Left ventricle myocardium inferior (tissue), 1 donor: ENCODE measurements at regions not wholly inside any gene's neighbourhood (a gene's known extent, or its start where the extent isn't known, plus 50 kb on each side); places are given as distances from the start of the nearest gene placed in this dataset.

Source experiments
- DNase-seq: peaks from one replicate; pipeline ENCODE4 v3.0.0-alpha.2; 2020
- H3K27ac ChIP-seq: fragments of 200-600 bp; replicated peaks from 2 replicates; pipeline ENCODE4 v1.8.0; 2021
- H3K27me3 ChIP-seq: fragments of 200-600 bp; 2 replicates; pipeline ENCODE4 v1.8.0; 2021; ENCODE audit warnings: low read depth
- H3K36me3 ChIP-seq: fragments of 200-600 bp; 2 replicates; pipeline ENCODE4 v1.8.0; 2021
- H3K4me1 ChIP-seq: fragments of 200-600 bp; 2 replicates; pipeline ENCODE4 v1.8.0; 2021
- H3K4me3 ChIP-seq: fragments of 200-600 bp; 2 replicates; pipeline ENCODE4 v1.8.0; 2021; ENCODE audit warnings: mild to moderate bottlenecking, moderate library complexity
- H3K9me3 ChIP-seq: fragments of 200-600 bp; replicated peaks from 2 replicates; pipeline ENCODE4 v1.8.0; 2021
- CTCF ChIP-seq: fragments of 200-600 bp; IDR thresholded peaks from 2 replicates; pipeline ENCODE4 v1.8.0; 2021; ENCODE audit warnings: antibody characterized with exemption, mild to moderate bottlenecking, borderline replicate concordance
- intact Hi-C: fragments of 100-400 bp; cut with micrococcal nuclease; formaldehyde crosslinking; loops from one replicate; pipeline ENCODE4 v1.11.0; 2022
- donor health status: DM: no; HTN: yes; CAD: no; lungs with severe emphysema.

- TF ChIP-seq CTCF: no peak
- intact Hi-C loops: no loop called here
- Histone ChIP-seq H3K36me3 (peaks cover 18% of the 10 kb centered on the region), H3K4me3 (no peak overlapping the region), H3K9me3 (no peaks in the 10 kb centered on the region), H3K4me1 (peaks cover 9% of the 10 kb centered on the region), H3K27me3 (no peaks in the 10 kb centered on the region), H3K27ac (peak overlapping the region; percentile 16)
- no peak for DNase-seq
Measured at GRCh38 chr1:219271818-219272535, 98.3 kb downstream of the LYPLAL1 start.

- TF ChIP-seq CTCF: no peak
- intact Hi-C loops: no loop called here
- no peak for DNase-seq
Measured at GRCh38 chr1:219269171-219269570, 95.5 kb downstream of the LYPLAL1 start.

GRCh38 chr1:219266524-219266923 is 92.8 kb downstream of the LYPLAL1 start:
- Histone ChIP-seq H3K27ac (no peak overlapping the region), H3K36me3 (no peaks in the 10 kb centered on the region), H3K9me3 (peaks cover 10% of the 10 kb centered on the region), H3K4me1 (peaks cover 1% of the 10 kb centered on the region), H3K4me3 (no peak overlapping the region), H3K27me3 (no peaks in the 10 kb centered on the region)
- intact Hi-C loops: no loop called here
- no peak for TF ChIP-seq CTCF
- no peak for DNase-seq

More at GRCh38 chr1:219269171-219269570, 95.5 kb downstream of the LYPLAL1 start:
- Histone ChIP-seq H3K4me1 (peaks cover 8% of the 10 kb centered on the region), H3K4me3 (no peak overlapping the region), H3K27me3 (no peaks in the 10 kb centered on the region), H3K36me3 (peaks cover 16% of the 10 kb centered on the region), H3K27ac (no peak overlapping the region), H3K9me3 (no peaks in the 10 kb centered on the region)

- Histone ChIP-seq H3K4me1 (no peaks in the 10 kb centered on the region), H3K9me3 (peaks cover 23% of the 10 kb centered on the region), H3K4me3 (no peak overlapping the region), H3K27me3 (no peaks in the 10 kb centered on the region), H3K27ac (no peak overlapping the region), H3K36me3 (no peaks in the 10 kb centered on the region)
- no peak for TF ChIP-seq CTCF
- intact Hi-C loops: no loop called here
- DNase-seq: no peak
Measured at GRCh38 chr1:219265026-219265515, 91.4 kb downstream of the LYPLAL1 start.

- H3K36me3 ChIP-seq: no peaks in the 10 kb centered on the region
- peaks cover 25% of the 10 kb centered on the region for H3K9me3 ChIP-seq
- no peak overlapping the region for H3K27ac ChIP-seq
- H3K4me1 ChIP-seq: no peaks in the 10 kb centered on the region
- no peaks in the 10 kb centered on the region for H3K27me3 ChIP-seq
- DNase-seq: no peak
- no peak for TF ChIP-seq CTCF
- intact Hi-C loops: no loop called here
- no peak overlapping the region for H3K4me3 ChIP-seq
Measured at GRCh38 chr1:219264561-219264960, 90.9 kb downstream of the LYPLAL1 start.
